ENCODE measurements at regions not wholly inside any gene's neighbourhood (a gene's known extent, or its start where the extent isn't known, plus 50 kb on each side); places are given as distances from the start of the nearest gene placed in this dataset.
"Not testable (repeated sequence)": the region's sequence is repeated elsewhere in the genome, so short reads cannot be mapped to it uniquely, and the experiment has no call there.

GRCh38 chr12:37441371-37441770, 875.2 kb upstream of the ALG10B start:
- not testable (repeated sequence) for DNase-seq (ENCODE audit: low read depth)

DNA sequence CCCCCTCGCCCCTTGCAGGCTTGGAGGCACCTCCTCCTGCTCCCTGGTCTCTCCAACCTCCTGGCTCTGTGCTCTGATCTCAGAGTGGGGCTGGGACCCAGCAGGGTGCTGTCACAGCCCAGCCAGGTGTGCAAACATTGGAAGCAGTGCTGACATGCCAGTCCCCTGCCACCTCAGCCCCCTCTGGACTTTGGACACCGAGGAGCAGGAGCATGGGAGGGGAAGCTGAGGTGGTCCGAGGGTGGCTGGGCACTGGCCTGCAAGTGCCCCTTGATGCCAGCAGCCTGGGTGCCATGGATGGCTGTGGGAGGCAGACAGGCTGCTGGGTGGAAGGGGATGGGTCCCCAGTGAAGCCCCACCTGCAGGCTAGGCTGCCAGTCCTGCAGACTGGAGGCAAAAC, 860.9 kb upstream of the ALG10B start:
- not testable (repeated sequence) for DNase-seq (ENCODE audit: low read depth)

DNA sequence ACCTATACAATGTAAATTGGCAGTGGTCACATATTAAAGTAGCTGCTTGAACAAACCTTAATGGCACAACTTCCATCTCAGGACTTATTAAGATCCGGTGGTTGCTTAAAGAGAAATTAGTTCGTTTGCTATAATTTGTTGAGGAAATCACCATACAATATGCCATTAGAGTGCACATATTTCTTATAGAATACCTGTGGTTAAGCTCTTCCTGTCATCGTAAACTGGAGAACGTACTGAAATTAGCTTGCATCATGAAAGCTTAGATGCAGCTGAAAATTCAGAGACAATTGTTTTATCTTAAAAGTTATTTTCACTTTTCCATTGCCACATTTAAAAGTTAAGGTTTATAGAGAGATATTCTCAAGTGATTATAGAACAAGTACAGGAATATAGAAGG, 818.6 kb upstream of the ALG10B start:
- DNase-seq (ENCODE audit: low read depth), result not testable (repeated sequence)

DNA sequence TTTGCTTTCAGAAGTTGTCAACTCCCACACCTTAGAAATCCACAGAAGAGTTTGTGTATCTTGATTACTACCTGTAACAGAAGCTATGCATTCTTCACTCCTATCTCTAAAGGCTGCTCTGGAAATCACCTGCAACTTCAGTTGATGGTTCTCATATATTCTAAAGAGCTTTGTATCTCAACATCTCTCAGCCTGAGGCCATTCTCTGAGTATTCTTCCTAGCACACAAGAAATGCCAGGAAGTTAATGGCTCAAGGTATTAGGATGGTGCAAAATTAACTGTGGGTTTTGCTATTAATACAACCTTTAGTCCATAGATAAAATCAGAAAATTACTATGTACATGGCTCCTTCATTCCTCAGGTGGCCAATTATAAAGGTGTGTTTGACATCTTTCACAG, 806.3 kb upstream of the ALG10B start:
- DNase-seq (ENCODE audit: low read depth), result not testable (repeated sequence)

GRCh38 chr12:37540581-37540980, 776.0 kb upstream of the ALG10B start:
- DNase-seq (ENCODE audit: low read depth), result not testable (repeated sequence)

- no peak for DNase-seq (ENCODE audit: low read depth)
Measured at GRCh38 chr12:37541356-37541755, 775.2 kb upstream of the ALG10B start.

- no peak for DNase-seq (ENCODE audit: low read depth)
Measured at GRCh38 chr12:37543131-37543965, 773.2 kb upstream of the ALG10B start.

DNA sequence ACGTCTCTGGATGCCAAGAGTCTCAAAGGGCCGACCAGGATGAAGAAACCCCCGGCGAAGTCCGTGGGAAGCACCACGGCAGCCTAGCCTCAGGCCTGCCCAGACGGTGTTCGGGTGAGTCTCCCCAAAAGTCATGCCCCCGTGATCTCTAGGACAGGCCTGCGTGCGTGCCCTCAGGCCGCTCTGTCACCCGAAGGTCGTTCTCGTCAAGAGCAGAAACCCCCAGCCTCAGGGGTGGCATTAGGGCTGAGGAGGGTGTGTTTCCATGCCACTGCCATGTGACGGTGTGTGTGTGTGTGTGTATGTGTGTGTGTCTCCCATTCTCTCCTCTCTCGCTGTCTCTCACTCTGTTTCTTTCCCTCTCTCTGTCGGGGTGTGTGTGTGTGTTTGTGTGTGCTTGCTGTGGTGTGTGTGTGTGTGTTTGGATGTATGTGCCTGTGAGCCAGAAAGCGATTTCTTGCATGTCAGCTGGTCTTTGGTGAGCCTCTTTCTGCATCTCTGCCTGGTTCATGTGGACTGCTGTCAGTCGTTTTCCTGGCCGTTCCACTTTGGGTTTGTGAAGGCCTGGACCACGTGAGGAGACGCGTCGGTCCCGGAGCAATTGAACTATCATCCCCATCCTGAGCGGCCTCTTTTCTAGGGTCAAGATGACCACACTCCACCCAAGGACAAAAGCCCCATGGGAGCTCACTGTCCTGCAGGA, 772.5 kb upstream of the ALG10B start:
- DNase-seq (ENCODE audit: low read depth), result no peak

DNA sequence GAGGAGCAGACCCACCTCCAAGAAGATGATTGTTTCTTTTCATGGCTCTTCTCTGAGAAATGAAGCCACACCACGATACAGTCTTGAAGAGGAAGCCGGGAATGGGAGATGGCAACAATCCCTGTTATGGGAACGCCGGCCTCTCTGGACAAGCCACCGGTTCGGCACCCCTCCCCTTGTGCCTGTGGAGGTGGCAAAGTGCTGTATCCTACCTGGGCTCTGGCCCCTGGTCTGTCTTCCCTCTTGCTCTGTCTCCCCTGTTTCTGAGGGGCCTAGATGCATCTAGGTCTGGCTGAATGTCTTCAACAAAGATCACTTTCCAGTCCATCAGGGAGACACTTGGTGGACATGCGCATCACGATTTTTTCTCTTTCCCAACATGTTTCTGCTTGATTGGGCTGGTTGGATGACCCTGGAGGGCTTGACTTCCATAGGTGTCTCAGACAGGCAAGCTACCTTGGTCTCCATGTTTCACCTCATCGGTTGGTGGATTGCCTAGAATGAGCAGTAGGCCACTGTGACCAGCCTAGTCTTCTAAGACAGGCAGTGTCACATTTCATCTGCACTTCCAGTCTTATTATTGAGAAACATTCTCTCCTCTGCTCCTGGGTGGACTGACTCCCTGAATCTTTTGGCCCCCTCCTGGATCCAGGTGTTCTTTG, 771.8 kb upstream of the ALG10B start:
- not testable (repeated sequence) for DNase-seq (ENCODE audit: low read depth)

DNA sequence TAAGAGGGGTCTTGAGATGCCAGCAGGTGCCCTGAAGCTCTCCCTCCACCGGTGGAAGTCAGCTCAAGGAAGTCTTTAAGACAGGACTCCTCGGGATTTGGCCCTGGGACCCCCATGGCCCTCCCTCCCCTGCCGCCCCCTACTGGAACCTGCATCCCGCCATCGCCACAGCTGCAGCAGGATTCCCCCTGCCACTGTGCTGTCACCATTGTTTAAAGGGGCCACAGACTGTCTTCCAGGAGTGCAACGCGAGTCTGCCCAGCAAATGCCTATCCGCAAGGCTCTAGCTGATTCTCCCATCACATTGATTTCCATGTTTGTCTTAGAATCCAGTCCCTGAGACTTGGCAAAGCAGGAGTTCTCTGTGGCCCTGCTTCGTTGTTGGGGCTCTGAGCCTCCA, 770.8 kb upstream of the ALG10B start:
- no peak for DNase-seq (ENCODE audit: low read depth)

DNA sequence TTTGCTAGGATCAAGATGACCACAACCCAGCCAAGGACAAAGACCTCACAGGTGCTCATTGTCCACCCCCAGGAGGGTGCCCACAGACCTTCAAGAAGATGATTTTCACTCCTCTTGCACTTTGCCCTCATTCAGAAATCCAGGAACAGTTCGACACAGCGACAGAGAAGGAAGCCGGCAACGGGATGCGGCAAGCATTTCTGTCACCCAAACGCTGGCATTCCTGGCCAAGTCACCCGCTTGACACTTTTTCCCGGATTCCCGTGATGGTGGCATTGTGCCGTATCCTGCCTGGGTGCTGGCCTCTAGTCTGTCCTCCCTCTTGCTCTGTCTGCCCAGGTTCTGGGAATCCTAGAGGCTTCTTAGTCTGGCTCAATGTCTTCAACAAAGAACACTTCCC, 770.4 kb upstream of the ALG10B start:
- no peak for DNase-seq (ENCODE audit: low read depth)

DNA sequence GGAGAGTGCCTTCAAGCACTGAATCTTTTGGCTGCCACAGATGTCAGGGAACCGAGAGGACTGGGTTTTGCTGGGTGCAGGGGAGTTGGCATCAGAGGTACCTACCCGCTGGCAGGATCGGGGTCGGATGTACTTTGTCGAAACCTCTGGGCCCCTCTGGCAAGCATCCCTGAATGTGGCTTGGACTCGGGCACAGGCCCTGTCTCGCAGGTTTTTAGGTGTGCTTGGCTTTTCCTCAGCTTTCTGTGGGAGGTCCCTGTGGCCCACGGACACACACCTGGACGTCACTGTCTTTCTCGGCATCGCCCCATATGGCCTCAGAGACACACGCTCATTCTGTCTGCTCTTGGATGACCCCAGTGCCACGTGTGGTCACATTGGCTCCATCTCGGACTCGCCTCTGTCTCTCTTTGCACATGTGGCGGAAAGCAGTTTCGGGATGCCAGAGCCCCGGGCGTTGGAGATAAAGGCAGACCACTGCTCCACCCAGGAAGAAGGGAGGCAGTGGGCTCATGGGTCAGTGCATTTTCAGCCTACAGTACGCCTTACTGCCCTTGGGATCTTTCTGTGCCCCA, 769.6 kb upstream of the ALG10B start:
- DNase-seq (ENCODE audit: low read depth), result no peak

GRCh38 chr12:37547611-37548010, 769.0 kb upstream of the ALG10B start:
- peak; percentile 45 for DNase-seq (ENCODE audit: low read depth)

GRCh38 chr12:37548266-37548805, 768.2 kb upstream of the ALG10B start:
- no peak for DNase-seq (ENCODE audit: low read depth)

DNA sequence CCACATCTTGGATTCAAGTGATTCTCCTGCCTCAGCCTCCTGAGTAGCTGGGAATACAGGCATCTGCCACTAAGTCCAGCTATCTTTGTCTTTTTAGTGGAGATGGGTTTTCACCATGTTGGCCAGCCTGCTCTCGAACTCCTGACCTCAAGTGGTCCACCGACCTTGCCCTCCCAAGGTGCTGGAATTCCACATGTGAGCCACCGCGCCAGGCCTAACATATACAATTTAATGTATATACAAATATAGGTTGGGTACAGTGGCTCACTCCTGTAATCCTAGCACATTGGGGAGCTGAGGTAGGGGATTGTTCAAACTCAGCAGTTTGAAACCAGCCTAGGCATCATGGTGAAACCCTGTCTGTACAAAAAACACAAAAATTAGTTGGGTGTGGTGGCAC, 759.6 kb upstream of the ALG10B start:
- not testable (repeated sequence) for DNase-seq (ENCODE audit: low read depth)

GRCh38 chr12:37565112-37565511, 751.5 kb upstream of the ALG10B start:
- DNase-seq (ENCODE audit: low read depth), result no peak

DNA sequence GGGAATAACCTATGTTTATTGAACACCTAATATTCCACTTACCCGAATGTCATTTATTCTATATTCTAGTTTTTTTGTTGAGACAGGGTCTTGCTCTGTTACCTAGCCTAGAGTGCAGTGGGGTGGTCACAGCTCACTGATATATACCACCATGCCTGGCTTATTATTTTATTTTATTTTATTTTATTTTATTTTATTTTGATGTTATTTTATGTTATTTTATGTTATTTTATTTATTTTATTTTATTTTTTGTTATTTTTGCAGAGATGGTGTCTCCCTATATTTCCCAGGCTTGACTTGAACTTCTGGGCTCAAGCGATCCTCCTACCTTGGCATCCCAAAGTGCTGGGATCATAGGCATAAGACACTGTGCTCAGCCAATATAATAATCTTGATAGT, 746.0 kb upstream of the ALG10B start:
- DNase-seq (ENCODE audit: low read depth), result not testable (repeated sequence)

All from HT1080 (cell line).